D721Med (cell line): ENCODE measurements at regions not wholly inside any gene's neighbourhood (a gene's known extent, or its start where the extent isn't known, plus 50 kb on each side); places are given as distances from the start of the nearest gene placed in this dataset.

Source experiments
- DNase-seq: peaks from one replicate; pipeline ENCODE4 v3.0.0; 2011; ENCODE audit warnings: low spot score; ENCODE audit not compliant: insufficient read length
- FAIRE-seq: peaks from 2 replicates; lab custom pipeline; 2011; peaks lifted over from hg19 to GRCh38; lab: Jason Lieb, UNC
- TF ChIP-seq, protein P1 (sequence below): IDR thresholded peaks from 2 replicates; pipeline ENCODE4 v1.5.1; 2012; ENCODE audit warnings: mild to moderate bottlenecking, control low read depth; ENCODE audit not compliant: insufficient read depth; ENCODE audit errors: missing control alignments

DNA sequence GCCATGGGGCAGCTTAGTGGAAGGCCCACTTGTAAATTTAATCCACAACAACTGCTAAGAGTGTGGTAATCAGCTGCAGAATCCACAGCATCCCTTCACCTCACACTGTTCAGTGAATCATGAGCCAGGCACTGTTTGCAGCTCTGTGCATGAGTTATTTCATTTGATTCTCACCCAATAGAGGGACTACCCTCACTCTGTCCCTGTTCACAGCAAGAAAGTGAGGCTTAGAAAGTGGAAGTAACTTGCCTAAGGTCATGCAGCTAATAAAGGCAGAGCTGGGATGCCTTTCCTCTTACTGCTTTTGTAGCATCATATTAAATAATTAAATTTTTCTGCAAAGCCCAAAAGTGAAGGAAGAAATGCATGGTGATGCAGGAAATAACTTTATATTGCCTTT lies 346.5 kb upstream of the PLD5 start:
- TF ChIP-seq, protein P1, sequence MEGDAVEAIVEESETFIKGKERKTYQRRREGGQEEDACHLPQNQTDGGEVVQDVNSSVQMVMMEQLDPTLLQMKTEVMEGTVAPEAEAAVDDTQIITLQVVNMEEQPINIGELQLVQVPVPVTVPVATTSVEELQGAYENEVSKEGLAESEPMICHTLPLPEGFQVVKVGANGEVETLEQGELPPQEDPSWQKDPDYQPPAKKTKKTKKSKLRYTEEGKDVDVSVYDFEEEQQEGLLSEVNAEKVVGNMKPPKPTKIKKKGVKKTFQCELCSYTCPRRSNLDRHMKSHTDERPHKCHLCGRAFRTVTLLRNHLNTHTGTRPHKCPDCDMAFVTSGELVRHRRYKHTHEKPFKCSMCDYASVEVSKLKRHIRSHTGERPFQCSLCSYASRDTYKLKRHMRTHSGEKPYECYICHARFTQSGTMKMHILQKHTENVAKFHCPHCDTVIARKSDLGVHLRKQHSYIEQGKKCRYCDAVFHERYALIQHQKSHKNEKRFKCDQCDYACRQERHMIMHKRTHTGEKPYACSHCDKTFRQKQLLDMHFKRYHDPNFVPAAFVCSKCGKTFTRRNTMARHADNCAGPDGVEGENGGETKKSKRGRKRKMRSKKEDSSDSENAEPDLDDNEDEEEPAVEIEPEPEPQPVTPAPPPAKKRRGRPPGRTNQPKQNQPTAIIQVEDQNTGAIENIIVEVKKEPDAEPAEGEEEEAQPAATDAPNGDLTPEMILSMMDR: no peak
- no peak for DNase-seq
- FAIRE-seq: no peak

DNA sequence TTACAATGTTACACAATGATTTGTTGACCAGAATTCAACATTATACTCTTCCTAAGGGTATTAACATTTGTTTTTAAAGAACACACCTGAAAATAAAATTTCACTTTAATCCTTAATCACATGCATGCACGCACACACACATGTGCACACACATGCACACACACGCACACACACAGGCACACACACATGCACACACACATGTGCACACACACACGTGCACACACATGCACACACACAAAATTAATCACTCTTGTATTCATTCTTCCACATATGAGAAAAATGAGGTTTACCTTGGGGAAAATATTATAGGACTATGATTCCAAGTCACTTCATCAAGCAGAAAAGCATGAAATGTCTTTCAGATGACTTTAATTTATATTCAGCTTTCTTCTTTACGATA lies 331.8 kb upstream of the PLD5 start:
- TF ChIP-seq, protein P1: no peak

DNA sequence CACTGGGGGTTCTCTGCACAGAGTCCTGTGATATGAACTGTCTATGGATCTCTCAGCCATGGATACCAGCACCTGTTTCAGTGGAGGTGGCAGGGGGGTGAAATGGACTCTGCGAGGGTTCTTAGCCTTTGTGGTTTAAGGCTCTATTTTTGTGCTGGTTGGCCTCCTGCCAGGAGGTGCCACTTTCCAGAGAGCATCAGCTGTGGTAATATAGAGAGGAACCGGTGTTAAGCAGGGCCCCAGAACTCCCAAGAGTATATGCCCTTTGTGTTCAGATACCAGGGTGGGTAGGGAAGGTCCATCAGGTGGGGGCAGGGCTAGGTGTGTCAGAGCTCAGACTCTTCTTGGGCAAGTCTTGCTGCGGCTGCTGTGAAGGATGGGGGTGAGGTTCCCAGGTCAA lies 330.0 kb upstream of the PLD5 start:
- DNase-seq (no peak), FAIRE-seq (no peak)
- TF ChIP-seq, protein P1: no peak

More for the DNA sequence above, 331.8 kb upstream of the PLD5 start:
- FAIRE-seq: no peak
- no peak for DNase-seq

DNA sequence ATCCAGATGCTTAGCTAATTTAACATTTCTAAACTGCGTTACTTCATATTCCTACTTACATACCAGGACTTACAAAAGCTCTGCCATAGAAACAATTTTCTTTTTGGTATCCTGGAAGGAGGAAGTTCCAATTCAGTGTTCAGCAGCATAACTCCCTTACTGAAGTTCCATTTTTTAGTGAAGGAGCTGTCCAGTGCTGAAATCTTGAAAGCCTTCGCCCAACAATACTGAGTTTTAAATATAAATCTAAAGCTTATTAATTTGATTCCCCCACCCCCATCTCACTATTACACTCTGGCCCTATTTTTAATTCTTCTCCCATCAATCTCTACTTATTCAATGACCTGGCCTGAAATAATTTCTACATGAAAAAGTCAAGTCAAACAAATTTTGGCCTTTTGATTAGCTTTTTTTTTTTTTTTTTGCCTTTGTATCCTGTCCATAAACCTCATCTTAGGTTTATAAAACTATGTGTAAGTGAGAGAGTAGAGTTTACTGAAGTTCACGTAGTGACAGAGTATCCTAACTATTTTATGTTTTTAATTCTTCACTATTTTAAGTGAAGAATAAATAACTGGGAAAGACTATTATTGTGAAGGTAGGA lies 323.0 kb upstream of the PLD5 start:
- FAIRE-seq: no peak
- TF ChIP-seq, protein P1: no peak
- DNase-seq: no peak

DNA sequence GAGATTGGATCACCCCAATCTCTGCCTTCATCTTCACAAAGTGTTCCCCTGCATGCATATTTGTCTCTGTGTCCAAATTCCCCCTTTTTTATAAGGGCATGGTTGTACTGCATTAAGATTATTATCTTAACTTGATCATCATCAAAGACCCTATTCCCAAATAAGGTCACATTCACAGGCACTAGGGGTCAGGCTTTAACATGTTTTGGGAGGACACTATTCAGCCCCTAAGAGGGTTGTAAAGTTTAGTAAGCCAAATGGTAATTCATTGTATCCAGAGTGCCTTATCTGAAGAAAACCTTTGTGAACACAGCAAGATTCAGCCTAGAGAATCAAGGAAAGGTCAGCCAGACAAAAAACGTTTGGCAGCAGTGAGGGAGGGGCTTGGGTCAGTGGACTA lies 317.6 kb upstream of the PLD5 start:
- TF ChIP-seq, protein P1: no peak
- DNase-seq: no peak
- FAIRE-seq: no peak

DNA sequence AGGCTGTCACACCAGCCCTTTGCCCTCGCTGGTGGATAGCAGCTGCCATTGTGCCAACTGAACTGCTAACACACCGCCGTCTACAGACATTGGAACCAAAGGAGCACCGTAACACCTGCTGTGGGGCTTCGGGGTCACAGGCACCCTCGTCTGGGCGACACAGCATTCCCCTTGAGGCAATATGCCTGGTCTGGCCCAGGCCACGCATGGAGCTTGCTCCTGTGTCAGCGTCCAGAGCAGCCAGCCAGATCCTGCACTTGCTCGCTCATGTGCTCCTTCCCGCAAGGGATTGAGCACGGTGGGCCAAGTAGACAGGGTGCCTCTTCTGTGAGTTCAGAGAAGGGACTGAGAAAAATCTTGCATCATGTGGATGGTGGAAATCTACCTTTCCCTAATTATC lies 314.6 kb upstream of the PLD5 start:
- TF ChIP-seq, protein P1: no peak
- FAIRE-seq: no peak
- DNase-seq: no peak

DNA sequence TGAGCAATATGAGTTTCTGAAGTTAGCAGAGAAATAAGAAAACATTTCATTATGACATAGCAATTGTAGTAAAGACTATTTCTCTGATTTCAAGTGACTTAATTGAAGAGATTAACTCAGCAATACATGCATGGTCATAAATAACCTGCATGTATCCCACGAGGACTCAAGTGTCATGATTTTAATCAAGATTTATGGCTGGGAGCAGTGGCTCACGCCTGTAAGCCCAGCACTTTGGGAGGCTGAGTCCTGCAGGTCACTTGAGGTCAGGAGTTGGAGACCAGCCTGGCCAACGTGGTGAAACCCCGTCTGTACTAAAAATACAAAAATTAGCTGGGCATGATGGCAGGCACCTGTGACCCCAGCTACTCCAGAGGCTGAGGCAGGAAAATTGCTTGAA lies 311.9 kb upstream of the PLD5 start:
- no peak for DNase-seq
- FAIRE-seq: no peak
- TF ChIP-seq, protein P1: no peak
